GM20431 (cell line): ENCODE measurements at regions not wholly inside any gene's neighbourhood (a gene's known extent, or its start where the extent isn't known, plus 50 kb on each side); places are given as distances from the start of the nearest gene placed in this dataset.

ENCODE experiments used
- in situ Hi-C: fragments of 300-500 bp; cut with MseI, MboI; formaldehyde crosslinking; loops from one replicate; pipeline ENCODE4 v1.15.0; 2020; ENCODE audit warnings: low sequenced_read_pairs; ENCODE audit not compliant: unreplicated experiment

GRCh38 chr18:77996737-77997136 is 747.1 kb downstream of the GALR1 start:
- in situ Hi-C loops: no loop called here

- in situ Hi-C loops: no loop called here
Observed at GRCh38 chr18:78001811-78002210, 752.2 kb downstream of the GALR1 start.

GRCh38 chr18:78006006-78006773 is 756.5 kb downstream of the GALR1 start:
- in situ Hi-C loops: no loop called here

- in situ Hi-C loops: no loop called here
Observed at GRCh38 chr18:78006774-78007260, 757.2 kb downstream of the GALR1 start.

- in situ Hi-C loops: no loop called here
Observed at GRCh38 chr18:78010363-78010762, 760.7 kb downstream of the GALR1 start.

GRCh38 chr18:78017869-78018268 is 768.2 kb downstream of the GALR1 start:
- in situ Hi-C loops: no loop called here

- in situ Hi-C loops: no loop called here
Observed at GRCh38 chr18:78021196-78021595, 771.5 kb downstream of the GALR1 start.

- in situ Hi-C loops: no loop called here
Observed at GRCh38 chr18:78031589-78031988, 781.9 kb downstream of the GALR1 start.

- in situ Hi-C loops: no loop called here
Observed at GRCh38 chr18:78031991-78032390, 782.3 kb downstream of the GALR1 start.

- in situ Hi-C loops: no loop called here
Observed at GRCh38 chr18:78032574-78032973, 782.9 kb downstream of the GALR1 start.

GRCh38 chr18:78034755-78035154 is 785.1 kb downstream of the GALR1 start:
- in situ Hi-C loops: no loop called here

GRCh38 chr18:78041218-78041617 is 791.6 kb downstream of the GALR1 start:
- in situ Hi-C loops: no loop called here

GRCh38 chr18:78046631-78047030 is 797.0 kb downstream of the GALR1 start:
- in situ Hi-C loops: no loop called here

- in situ Hi-C loops: no loop called here
Observed at GRCh38 chr18:78049281-78049680, 799.6 kb downstream of the GALR1 start.

GRCh38 chr18:78054801-78055200 is 805.2 kb downstream of the GALR1 start:
- in situ Hi-C loops: no loop called here

GRCh38 chr18:78056011-78056410 is 806.4 kb downstream of the GALR1 start:
- in situ Hi-C loops: no loop called here

- in situ Hi-C loops: no loop called here
Observed at GRCh38 chr18:78069784-78070664, 820.4 kb downstream of the GALR1 start.

GRCh38 chr18:78071166-78071710 is 821.6 kb downstream of the GALR1 start:
- in situ Hi-C loops: no loop called here

- in situ Hi-C loops: no loop called here
Observed at GRCh38 chr18:78071776-78072175, 822.1 kb downstream of the GALR1 start.

- in situ Hi-C loops: no loop called here
Observed at GRCh38 chr18:78072375-78072774, 822.7 kb downstream of the GALR1 start.

GRCh38 chr18:78073275-78073674 is 823.6 kb downstream of the GALR1 start:
- in situ Hi-C loops: no loop called here
